Gastroesophageal sphincter (tissue), 3 donors: ENCODE measurements at regions not wholly inside any gene's neighbourhood (a gene's known extent, or its start where the extent isn't known, plus 50 kb on each side); places are given as distances from the start of the nearest gene placed in this dataset.
"Not testable (repeated sequence)": the region's sequence is repeated elsewhere in the genome, so short reads cannot be mapped to it uniquely, and the experiment has no call there.

Source experiments
- CTCF ChIP-seq, 4 experiments: fragments of 200-600 bp in 2 of 4; fragments of 450-650 bp in 2 of 4; sonication (generic) in 1 of 4; IDR thresholded peaks; one replicate each; pipeline ENCODE4 v1.5.1; 2017 to 2019; ENCODE audit warnings: antibody characterized with exemption in 4 of 4, mild to moderate bottlenecking in 2 of 4, moderate library complexity in 2 of 4
- POLR2A ChIP-seq, 2 donors: fragments of 450-650 bp; IDR thresholded peaks; one replicate each; pipeline ENCODE4 v1.6.1; 2017; ENCODE audit warnings: antibody characterized with exemption in 2 of 2, mild to moderate bottlenecking in 2 of 2, moderate library complexity in 1 of 2

GRCh38 chr5:177863822-177864446, 81.2 kb upstream of the FAM153A start:
- TF ChIP-seq CTCF, POLR2A (IDR thresholded peaks at IDR 0.05): not testable (repeated sequence)
